Testis (tissue), 2 donors: ENCODE measurements at regions not wholly inside any gene's neighbourhood (a gene's known extent, or its start where the extent isn't known, plus 50 kb on each side); places are given as distances from the start of the nearest gene placed in this dataset.

Experiments
- DNase-seq: peaks from one replicate; pipeline ENCODE4 v3.0.0-alpha.2; 2019
- H3K27ac ChIP-seq, 2 donors: fragments of 200-600 bp; sonication (generic); one replicate each; pipeline ENCODE4 v1.5.1; 2019
- H3K27me3 ChIP-seq: fragments of 200-600 bp; sonication (generic); one replicate; pipeline ENCODE4 v1.5.1; 2019
- H3K36me3 ChIP-seq: fragments of 200-600 bp; sonication (generic); one replicate; pipeline ENCODE4 v1.5.1; 2017; ENCODE audit warnings: low read depth; ENCODE audit errors: missing control alignments
- H3K4me1 ChIP-seq: fragments of 200-600 bp; sonication (generic); one replicate; pipeline ENCODE4 v1.5.1; 2019
- H3K4me3 ChIP-seq, 2 donors: fragments of 200-600 bp; sonication (generic); one replicate each; pipeline ENCODE4 v1.5.1; 2017 to 2019
- H3K9me3 ChIP-seq: fragments of 200-600 bp; sonication (generic); one replicate; pipeline ENCODE4 v1.5.1; 2017
- POLR2A ChIP-seq: fragments of 450-650 bp; IDR thresholded peaks from one replicate; pipeline ENCODE4 v1.6.1; 2017; ENCODE audit warnings: antibody characterized with exemption, mild to moderate bottlenecking, moderate library complexity
- WGBS, 2 donors: methylation state at CpG; one replicate each; pipeline ENCODE4 v1.1.5; 2018; 5-methylcytosine and 5-hydroxymethylcytosine counted together
- intact Hi-C: fragments of 100-400 bp; cut with DNase I; formaldehyde crosslinking; loops from one replicate; pipeline ENCODE4 v1.15.1; 2023; ENCODE audit warnings: low total_unique reads
- TF ChIP-seq, protein P1 (sequence below), 3 experiments: fragments of 450-650 bp in 2 of 3; fragments of 200-600 bp in 1 of 3; sonication (generic) in 1 of 3; IDR thresholded peaks; one replicate each; pipeline ENCODE4 v1.5.1; 2016 to 2019; ENCODE audit warnings: antibody characterized with exemption in 3 of 3, mild to moderate bottlenecking in 2 of 3, moderate library complexity in 1 of 3

DNA sequence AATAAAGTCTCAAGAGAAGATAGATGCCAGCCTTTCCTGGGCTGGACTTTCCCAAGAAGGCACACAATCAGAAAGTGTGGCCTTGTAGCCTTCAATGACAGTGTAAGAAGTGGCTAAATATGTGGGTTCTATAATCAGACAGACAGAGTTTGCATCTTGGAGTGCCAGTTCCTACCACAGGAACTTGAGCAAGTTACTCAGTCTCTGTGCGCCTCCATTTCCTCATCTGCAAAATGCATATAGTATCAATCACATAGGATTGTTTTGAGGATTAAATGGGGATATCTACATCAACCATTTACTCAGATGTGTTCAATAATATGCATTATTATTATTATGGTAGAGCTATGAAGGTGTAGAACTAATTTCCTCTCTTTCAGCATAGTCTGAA is 176.8 kb upstream of the PTBP2 start:
- no peak overlapping the region for H3K4me3 ChIP-seq
- H3K36me3 ChIP-seq, result no peaks in the 10 kb centered on the region
- WGBS, 2 donors, result 90 to 95% methylated on average over 1 of the region's 1 CpG
- no peak overlapping the region for H3K27ac ChIP-seq
- H3K4me1 ChIP-seq, result no peaks in the 10 kb centered on the region
- H3K9me3 ChIP-seq, result no peaks in the 10 kb centered on the region
- DNase-seq, result no peak
- no peaks in the 10 kb centered on the region for H3K27me3 ChIP-seq
- TF ChIP-seq, protein P1, sequence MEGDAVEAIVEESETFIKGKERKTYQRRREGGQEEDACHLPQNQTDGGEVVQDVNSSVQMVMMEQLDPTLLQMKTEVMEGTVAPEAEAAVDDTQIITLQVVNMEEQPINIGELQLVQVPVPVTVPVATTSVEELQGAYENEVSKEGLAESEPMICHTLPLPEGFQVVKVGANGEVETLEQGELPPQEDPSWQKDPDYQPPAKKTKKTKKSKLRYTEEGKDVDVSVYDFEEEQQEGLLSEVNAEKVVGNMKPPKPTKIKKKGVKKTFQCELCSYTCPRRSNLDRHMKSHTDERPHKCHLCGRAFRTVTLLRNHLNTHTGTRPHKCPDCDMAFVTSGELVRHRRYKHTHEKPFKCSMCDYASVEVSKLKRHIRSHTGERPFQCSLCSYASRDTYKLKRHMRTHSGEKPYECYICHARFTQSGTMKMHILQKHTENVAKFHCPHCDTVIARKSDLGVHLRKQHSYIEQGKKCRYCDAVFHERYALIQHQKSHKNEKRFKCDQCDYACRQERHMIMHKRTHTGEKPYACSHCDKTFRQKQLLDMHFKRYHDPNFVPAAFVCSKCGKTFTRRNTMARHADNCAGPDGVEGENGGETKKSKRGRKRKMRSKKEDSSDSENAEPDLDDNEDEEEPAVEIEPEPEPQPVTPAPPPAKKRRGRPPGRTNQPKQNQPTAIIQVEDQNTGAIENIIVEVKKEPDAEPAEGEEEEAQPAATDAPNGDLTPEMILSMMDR (IDR thresholded peaks at IDR 0.05), result no peak
- TF ChIP-seq POLR2A, result no peak
- intact Hi-C loops, result no loop called here

DNA sequence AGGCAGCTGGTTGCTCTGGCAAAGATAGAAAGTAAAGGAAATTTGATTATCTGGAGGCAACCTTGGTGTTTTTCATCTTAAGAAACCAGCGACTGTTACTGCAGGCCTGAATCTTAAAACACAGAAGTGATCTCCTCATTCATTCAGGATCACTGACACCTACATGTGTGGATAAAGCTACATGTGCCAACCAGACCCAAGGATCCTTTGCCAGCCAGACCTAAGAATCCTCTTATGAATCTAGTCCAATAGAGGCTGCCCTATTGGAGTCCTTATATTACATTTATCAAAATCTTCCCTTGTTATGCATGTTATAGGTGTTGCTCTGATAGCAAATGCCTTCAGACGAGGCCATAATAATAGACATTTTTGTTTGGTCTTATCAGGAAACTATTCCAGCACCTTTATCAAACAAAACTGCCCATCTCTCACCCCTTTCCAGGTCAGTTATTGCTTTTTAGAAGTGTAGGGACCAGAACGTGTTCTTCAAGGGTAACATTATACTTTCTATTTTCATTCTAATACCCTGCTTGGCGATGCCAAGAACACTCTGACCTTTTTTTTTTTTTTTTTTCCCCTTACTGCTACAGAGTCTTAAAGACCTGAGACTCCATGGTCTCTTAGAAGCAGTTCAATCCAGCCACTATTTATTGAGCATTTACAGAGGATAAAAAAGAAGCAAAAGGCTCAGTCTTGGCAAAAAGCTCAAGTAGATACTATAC is 175.5 kb upstream of the PTBP2 start:
- 65 to 79% methylated on average over 4 of the region's 4 CpGs for WGBS, 2 donors

DNA sequence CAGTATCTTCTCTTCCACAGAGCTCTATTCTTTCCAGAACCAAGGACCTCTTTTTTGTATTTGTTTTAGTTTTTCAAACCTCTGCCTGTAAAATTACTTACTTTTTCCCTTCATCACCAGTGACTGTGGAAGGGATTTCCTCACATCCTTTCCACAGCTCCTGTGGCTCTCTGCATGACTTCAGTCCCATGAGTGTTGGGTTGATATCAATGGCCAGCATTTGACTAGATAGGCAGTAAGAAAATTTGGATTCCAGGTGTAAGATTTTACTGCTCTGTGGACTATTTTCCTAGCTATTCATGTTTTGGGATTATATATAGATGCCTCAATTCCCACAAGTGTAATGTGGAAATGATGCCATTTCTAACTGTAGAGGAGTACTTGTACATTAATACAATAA is 171.5 kb upstream of the PTBP2 start:
- Histone ChIP-seq H3K27me3 (no peaks in the 10 kb centered on the region), H3K27ac (no peak overlapping the region), H3K4me3 (no peak overlapping the region), H3K4me1 (no peaks in the 10 kb centered on the region), H3K9me3 (no peaks in the 10 kb centered on the region), H3K36me3 (no peaks in the 10 kb centered on the region)
- intact Hi-C loops, result no loop called here
- TF ChIP-seq, protein P1 (IDR thresholded peaks at IDR 0.05), result no peak
- TF ChIP-seq POLR2A, result no peak
- DNase-seq, result no peak

More for the DNA sequence above, 175.5 kb upstream of the PTBP2 start:
- Histone ChIP-seq H3K27ac (no peak overlapping the region), H3K27me3 (no peaks in the 10 kb centered on the region), H3K4me1 (no peaks in the 10 kb centered on the region), H3K9me3 (no peaks in the 10 kb centered on the region), H3K36me3 (no peaks in the 10 kb centered on the region), H3K4me3 (no peak overlapping the region)
- no peak for DNase-seq
- intact Hi-C loops, result no loop called here
- TF ChIP-seq POLR2A, result no peak
- TF ChIP-seq, protein P1 (IDR thresholded peaks at IDR 0.05), result no peak

DNA sequence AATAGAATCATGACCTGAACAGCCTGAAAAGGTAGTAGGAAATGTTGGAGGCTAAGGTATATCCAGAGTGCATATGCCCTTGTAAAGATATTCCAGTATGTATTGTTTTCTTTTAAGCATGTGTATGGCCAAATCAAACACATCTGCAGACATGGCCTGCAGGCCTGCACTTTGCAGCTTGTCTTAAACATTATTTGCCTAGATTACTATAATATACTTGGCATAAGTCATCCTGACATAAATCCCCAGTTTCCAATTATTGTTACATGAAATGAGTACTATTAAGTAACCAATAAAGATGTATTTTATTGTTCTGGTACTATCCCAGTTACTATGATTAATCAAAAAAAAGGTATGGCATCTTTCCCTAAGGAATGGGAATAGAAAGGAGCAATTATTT is 169.1 kb upstream of the PTBP2 start:
- H3K4me1 ChIP-seq, result no peaks in the 10 kb centered on the region
- no peaks in the 10 kb centered on the region for H3K9me3 ChIP-seq
- no peak for DNase-seq
- no peaks in the 10 kb centered on the region for H3K36me3 ChIP-seq
- H3K27me3 ChIP-seq, result no peaks in the 10 kb centered on the region
- no peak for TF ChIP-seq POLR2A
- TF ChIP-seq, protein P1 (IDR thresholded peaks at IDR 0.05), result no peak
- intact Hi-C loops, result no loop called here
- H3K4me3 ChIP-seq, result no peak overlapping the region
- no peak overlapping the region for H3K27ac ChIP-seq

DNA sequence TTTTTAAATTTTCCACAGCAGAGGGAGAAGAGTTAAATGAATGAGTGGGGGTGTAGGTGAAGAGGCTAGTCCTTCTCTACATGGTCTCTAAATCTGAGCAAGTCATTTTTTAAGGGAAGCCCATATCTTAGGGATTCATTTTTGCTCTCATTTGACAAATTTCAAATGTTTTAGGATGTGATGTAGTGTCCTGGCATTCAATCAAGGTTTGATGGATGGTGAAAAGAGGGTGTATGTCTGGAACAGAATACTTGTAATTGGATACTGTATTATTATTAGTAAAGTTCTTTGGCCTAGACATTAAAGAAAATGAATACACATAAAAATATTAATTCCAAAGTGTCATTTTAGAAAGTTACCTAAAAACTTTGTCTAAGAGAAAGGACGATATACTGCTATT is 167.8 kb upstream of the PTBP2 start:
- Histone ChIP-seq H3K36me3 (no peaks in the 10 kb centered on the region), H3K4me3 (no peak overlapping the region), H3K9me3 (no peaks in the 10 kb centered on the region), H3K27me3 (no peaks in the 10 kb centered on the region), H3K4me1 (no peaks in the 10 kb centered on the region), H3K27ac (no peak overlapping the region)
- 91 to 96% methylated on average over 1 of the region's 1 CpG for WGBS, 2 donors
- intact Hi-C loops, result no loop called here
- DNase-seq, result no peak
- TF ChIP-seq, protein P1 (IDR thresholded peaks at IDR 0.05), result no peak
- TF ChIP-seq POLR2A, result no peak
